ENCODE measurements at regions not wholly inside any gene's neighbourhood (a gene's known extent, or its start where the extent isn't known, plus 50 kb on each side); places are given as distances from the start of the nearest gene placed in this dataset.
"Not testable (repeated sequence)": the region's sequence is repeated elsewhere in the genome, so short reads cannot be mapped to it uniquely, and the experiment has no call there.

- in situ Hi-C loops (cut with HindIII; ENCODE audit: low sequenced_read_pairs) = no loop called here
These were observed 522.4 kb downstream of the RAB28 start for GRCh38 chr4:12961713-12962112.

- in situ Hi-C loops (cut with HindIII; ENCODE audit: low sequenced_read_pairs) = no loop called here
These were observed 525.7 kb downstream of the RAB28 start for GRCh38 chr4:12958436-12958835.

DNA sequence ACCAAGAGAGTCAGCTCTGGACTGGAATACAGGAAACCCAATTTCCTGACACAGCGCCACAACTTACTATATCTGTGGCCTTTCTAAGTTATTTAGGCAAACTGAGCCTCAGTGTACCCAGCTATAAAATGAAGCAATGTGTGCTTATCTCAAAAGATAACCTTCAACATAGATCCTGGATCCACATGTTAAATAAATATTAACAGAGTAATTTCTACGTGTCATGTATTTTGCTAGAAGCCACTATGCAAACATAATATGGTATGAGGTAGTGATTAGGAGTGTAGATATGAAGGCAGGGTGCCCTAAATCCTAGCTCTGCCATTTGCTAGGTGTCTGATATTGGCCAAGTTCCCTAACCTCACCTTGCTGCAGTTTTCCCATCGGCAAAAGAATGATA is 527.0 kb downstream of the RAB28 start:
- in situ Hi-C loops (cut with HindIII; ENCODE audit: low sequenced_read_pairs) = no loop called here

DNA sequence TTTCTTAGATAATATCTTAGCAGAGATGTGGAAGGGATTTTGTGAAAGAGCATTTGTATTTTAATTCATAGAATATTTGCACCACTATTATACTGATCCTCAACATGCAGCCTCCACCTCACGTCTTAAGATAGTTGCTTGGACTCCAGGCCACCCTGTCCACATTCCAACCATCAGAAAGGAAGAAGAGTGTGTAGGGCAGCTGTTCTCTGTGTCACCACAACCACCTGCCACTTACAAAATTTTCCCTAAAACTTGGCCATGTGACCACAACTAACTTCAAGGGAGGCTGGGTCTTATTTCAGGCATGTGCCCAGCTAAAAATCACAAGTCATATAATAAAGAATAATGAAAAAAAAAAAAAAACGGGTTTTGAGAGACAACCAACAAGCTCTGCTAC is 528.1 kb downstream of the RAB28 start:
- in situ Hi-C loops (cut with HindIII; ENCODE audit: low sequenced_read_pairs) = no loop called here

DNA sequence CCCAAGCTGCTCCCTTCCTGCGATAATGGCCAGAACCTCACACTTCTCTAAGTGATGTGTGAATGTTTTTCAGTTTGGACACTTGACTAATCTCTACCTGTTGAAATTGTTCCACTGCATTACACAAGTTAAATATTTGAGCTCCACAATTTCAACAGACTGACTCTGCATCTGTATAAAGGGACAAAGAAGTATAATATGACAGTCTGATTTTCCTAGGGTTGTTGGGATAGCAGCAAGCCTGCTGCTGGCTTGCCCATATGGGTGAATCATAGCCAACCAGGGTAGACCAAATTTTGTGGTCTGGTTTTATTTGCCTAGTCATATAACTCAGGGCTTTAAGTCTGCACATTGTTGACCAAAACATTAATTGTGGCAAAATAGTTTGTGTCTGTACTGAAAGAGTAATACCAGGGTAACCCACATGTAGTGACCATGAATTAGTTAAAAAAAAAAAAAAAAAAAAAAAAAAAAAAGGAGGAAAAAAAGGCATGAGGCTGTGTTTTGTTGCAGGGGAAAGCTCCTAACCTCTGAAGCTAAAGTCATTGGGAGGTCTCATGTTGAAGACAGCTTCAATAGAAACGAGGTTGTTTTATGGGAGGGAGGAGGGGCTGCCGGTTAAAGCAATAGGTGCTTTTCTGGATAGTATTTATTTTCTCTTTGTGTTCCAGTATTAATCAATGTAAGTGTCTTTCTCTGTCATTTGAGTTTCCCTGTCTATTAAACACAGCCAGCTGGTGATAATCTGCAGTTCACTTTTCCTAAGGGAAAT is 534.2 kb downstream of the RAB28 start:
- in situ Hi-C loops (cut with HindIII; ENCODE audit: low sequenced_read_pairs) = no loop called here

- in situ Hi-C loops (cut with HindIII; ENCODE audit: low sequenced_read_pairs) = no loop called here
These were observed 541.1 kb downstream of the RAB28 start for GRCh38 chr4:12943069-12943468.

GRCh38 chr4:12933760-12934221 is 550.3 kb downstream of the RAB28 start:
- in situ Hi-C loops (cut with HindIII; ENCODE audit: low sequenced_read_pairs) = no loop called here

- in situ Hi-C loops (cut with HindIII; ENCODE audit: low sequenced_read_pairs) = no loop called here
These were observed 551.8 kb downstream of the RAB28 start for GRCh38 chr4:12932203-12932788.

- in situ Hi-C loops (cut with HindIII; ENCODE audit: low sequenced_read_pairs) = no loop called here
These were observed 554.4 kb downstream of the RAB28 start for GRCh38 chr4:12929784-12930183.

DNA sequence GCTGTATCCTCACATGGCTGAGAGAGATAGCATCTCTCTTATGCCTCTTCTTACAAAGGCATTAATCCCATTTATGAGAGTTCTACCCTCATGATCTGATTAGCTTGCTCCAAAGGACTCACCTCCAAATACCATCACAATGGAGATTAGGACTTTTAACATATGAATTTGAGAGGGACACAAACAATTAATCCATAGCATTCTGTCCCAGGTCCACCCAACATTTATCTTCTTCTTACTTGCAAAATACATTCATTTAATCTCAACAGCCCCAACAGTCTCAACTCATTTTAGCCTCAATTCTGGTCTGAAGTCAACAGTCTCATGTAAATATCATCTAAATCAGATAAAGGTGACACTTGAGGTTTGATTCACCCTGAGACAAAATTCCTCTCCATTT is 555.4 kb downstream of the RAB28 start:
- in situ Hi-C loops (cut with HindIII; ENCODE audit: low sequenced_read_pairs) = no loop called here

DNA sequence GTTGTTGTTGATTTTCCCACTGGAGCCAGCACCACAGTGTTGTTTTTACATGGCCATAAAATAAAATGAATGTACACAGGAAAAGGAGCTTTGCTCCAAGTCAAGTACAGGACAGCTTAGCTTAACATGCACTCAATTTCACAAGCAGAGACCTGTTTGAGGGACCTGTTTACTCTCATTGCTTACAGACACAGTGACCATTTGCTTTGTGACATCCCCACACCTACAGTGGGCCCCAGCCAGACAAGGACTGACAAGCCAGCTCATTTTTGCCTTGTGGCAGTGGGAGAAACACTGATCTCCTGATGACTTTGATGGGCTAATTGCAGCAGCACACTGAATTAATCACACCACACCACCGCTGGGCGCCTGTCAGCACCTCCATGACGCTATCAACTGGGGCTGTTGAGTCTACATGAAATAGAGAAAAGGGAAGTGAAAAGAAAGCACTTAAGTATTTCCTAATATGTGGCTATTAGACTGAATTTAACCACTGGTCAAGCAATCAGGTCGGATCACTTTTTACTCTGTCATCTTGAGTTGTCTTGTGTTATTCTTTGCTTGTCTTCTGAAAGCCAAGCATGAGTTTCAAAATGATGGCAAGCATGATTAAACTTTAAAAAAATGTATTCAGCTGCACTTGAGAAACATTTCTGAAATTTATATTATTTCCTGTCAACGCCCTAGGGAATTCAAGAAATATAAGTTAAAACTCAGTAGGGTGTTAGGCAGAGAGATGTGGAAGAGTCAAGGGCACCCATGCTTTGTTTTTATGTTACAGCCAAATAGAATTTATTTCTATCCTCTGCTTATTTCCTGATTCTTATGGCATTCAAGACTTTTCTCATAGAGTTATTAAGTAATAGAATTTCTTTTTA is 557.7 kb downstream of the RAB28 start:
- in situ Hi-C loops (cut with HindIII; ENCODE audit: low sequenced_read_pairs) = no loop called here

GRCh38 chr4:12924728-12925320 is 559.3 kb downstream of the RAB28 start:
- in situ Hi-C loops (cut with HindIII; ENCODE audit: low sequenced_read_pairs) = no loop called here

- in situ Hi-C loops (cut with HindIII; ENCODE audit: low sequenced_read_pairs) = no loop called here
These were observed 559.9 kb downstream of the RAB28 start for GRCh38 chr4:12924253-12924652.

- in situ Hi-C loops (cut with HindIII; ENCODE audit: low sequenced_read_pairs) = no loop called here
These were observed 571.2 kb downstream of the RAB28 start for GRCh38 chr4:12912896-12913418.

GRCh38 chr4:12911750-12912358 is 572.3 kb downstream of the RAB28 start:
- in situ Hi-C loops (cut with HindIII; ENCODE audit: low sequenced_read_pairs) = no loop called here

DNA sequence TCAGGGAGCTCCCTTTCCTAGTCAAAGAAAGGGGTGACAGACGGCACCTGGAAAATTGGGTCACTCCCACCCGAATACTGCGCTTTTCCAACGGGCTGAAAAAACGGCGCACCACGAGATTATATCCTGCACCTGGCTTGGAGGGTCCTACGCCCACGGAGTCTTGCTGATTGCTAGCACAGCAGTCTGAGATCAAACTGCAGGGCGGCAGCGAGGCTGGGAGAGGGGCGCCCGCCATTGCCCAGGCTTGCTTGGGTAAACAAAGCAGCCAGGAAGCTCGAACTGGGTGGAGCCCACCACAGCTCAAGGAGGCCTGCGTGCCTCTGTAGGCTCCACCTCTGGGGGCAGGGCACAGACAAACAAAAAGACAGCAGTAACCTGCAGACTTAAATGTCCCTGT is 580.5 kb downstream of the RAB28 start:
- in situ Hi-C loops (cut with HindIII; ENCODE audit: low sequenced_read_pairs) = not testable (repeated sequence)

DNA sequence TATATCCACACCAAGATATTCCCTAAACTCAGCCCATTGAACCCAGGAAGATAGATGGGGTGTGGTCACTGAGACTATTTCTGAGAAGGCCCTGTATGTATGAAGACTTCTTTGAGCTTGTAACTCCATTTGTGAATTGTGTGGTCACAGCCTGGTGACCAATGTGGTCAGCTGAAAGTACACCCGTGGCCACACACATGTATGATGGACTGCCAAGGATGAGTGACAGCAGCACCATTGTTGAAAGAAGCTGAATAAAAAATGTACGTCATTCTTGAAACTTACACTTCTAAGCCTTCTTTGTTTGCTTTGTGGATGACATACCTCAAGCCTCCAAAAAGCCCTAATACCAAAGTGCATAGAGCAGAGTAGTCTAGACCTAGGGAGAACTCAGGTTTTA is 581.4 kb downstream of the RAB28 start:
- in situ Hi-C loops (cut with HindIII; ENCODE audit: low sequenced_read_pairs) = no loop called here

DNA sequence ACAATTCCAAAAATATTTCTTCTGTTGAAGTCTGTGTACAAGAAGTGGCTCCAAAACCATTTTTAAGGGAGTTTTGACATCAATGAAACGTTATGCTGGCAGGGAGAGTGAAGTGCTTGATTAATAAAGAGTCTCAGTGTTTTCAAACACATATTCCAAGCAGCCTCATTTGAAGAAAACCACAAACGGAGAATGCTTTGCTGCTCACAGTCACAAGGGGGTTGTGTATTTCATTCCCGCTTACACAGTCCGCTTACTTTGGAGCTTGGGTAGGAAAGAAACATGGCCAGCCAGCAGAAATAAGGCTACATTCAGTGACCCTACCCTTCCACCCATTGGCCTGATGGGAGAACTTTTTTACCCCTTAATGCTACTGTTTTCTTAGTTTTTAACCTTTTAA is 586.2 kb downstream of the RAB28 start:
- in situ Hi-C loops (cut with HindIII; ENCODE audit: low sequenced_read_pairs) = no loop called here

GRCh38 chr4:12894062-12894461 is 590.1 kb downstream of the RAB28 start:
- in situ Hi-C loops (cut with HindIII; ENCODE audit: low sequenced_read_pairs) = no loop called here

DNA sequence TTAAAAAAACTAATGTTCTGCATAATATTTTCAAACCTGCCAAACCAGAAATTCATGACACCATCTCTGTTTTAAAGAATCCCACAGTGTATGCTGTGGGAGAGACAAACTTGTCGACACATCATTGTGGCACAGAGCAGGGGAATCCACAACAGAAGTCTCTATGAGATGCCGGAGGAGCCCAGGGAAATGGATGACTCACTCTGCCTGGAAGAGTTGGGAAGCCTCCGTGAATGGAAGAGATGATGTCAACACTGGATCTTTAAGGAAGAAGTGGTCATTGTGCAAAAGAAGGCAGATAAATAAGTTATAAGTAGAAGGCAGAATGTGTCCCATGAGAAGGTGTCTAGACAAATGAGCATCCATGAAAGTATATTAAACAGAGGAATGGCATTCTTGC is 595.1 kb downstream of the RAB28 start:
- in situ Hi-C loops (cut with HindIII; ENCODE audit: low sequenced_read_pairs) = no loop called here
